WTC11 (cell line): ENCODE measurements at regions not wholly inside any gene's neighbourhood (a gene's known extent, or its start where the extent isn't known, plus 50 kb on each side); places are given as distances from the start of the nearest gene placed in this dataset.

Source experiments
- ATAC-seq: fragments of 200-7000 bp; cut with Tn5 transposase; 2 replicates; pipeline ENCODE4 v1.10.0; 2021; ENCODE audit warnings: mild to moderate bottlenecking, moderate library complexity
- CTCF ChIA-PET: fragments of 300-600 bp; sonication (Branson Sonifier 250); formaldehyde crosslinking; loops from one replicate; lab custom pipeline; 2021; ENCODE audit warnings: antibody characterized with exemption; lab: Charles Lee
- POLR2A ChIA-PET: fragments of 350-600 bp; sonication (Branson Sonifier 250); formaldehyde crosslinking; loops from one replicate; lab custom pipeline; 2021; ENCODE audit warnings: antibody characterized with exemption; lab: Charles Lee
- DNase-seq: peaks from one replicate; pipeline ENCODE4 v3.0.0; 2021; ENCODE audit warnings: low spot score
- H3K27ac Mint-ChIP-seq: 2 replicates; pipeline ENCODE4 v1.8.0; 2021; ENCODE audit warnings: mixed read lengths
- H3K27me3 Mint-ChIP-seq: 2 replicates; pipeline ENCODE4 v1.8.0; 2021; ENCODE audit warnings: low read depth, mild to moderate bottlenecking, moderate library complexity, mixed read lengths
- H3K36me3 Mint-ChIP-seq: 2 replicates; pipeline ENCODE4 v1.8.0; 2021; ENCODE audit warnings: mixed read lengths
- H3K4me1 Mint-ChIP-seq: 2 replicates; pipeline ENCODE4 v1.8.0; 2022; ENCODE audit warnings: mixed read lengths
- H3K4me3 Mint-ChIP-seq: 2 replicates; pipeline ENCODE4 v1.8.0; 2021; ENCODE audit warnings: mild to moderate bottlenecking, moderate library complexity, mixed read lengths
- H3K9me3 Mint-ChIP-seq: 2 replicates; pipeline ENCODE4 v1.8.0; 2021; ENCODE audit warnings: mixed read lengths
- ATF1 ChIP-seq: sonication (generic); formaldehyde crosslinking; IDR thresholded peaks from 2 replicates; pipeline ENCODE4 v1.8.1; 2023; ENCODE audit warnings: mild to moderate bottlenecking, moderate library complexity, missing genetic modification reagents
- ESRRA ChIP-seq: sonication (generic); formaldehyde crosslinking; IDR thresholded peaks from 2 replicates; pipeline ENCODE4 v1.8.1; 2022; ENCODE audit warnings: mild to moderate bottlenecking, missing genetic modification reagents, borderline replicate concordance
- GABPB1 ChIP-seq: sonication (generic); formaldehyde crosslinking; IDR thresholded peaks from 2 replicates; pipeline ENCODE4 v1.8.1; 2023; ENCODE audit warnings: mild to moderate bottlenecking, missing genetic modification reagents
- GRHL2 ChIP-seq: fragments of 250-450 bp; sonication (Bioruptor Pico); IDR thresholded peaks from 2 replicates; pipeline ENCODE4 v1.8.0; 2022; ENCODE audit warnings: mild to moderate bottlenecking, moderate library complexity; ENCODE audit not compliant: insufficient replicate concordance, severe bottlenecking
- NFATC4 ChIP-seq: fragments of 250-450 bp; sonication (Bioruptor Pico); IDR thresholded peaks from 2 replicates; pipeline ENCODE4 v1.9.0; 2021; ENCODE audit warnings: mild to moderate bottlenecking
- NR3C1 ChIP-seq: sonication (generic); formaldehyde crosslinking; conservative IDR thresholded peaks from 2 replicates; pipeline ENCODE4 v1.8.1; 2023; ENCODE audit warnings: low read depth, mild to moderate bottlenecking, missing genetic modification reagents
- RELA ChIP-seq: sonication (generic); formaldehyde crosslinking; IDR thresholded peaks from 2 replicates; pipeline ENCODE4 v1.8.1; 2022; ENCODE audit warnings: missing genetic modification reagents, mild to moderate bottlenecking, borderline replicate concordance
- SMAD4 ChIP-seq: sonication (generic); formaldehyde crosslinking; IDR thresholded peaks from 2 replicates; pipeline ENCODE4 v1.8.0; 2022; ENCODE audit warnings: mild to moderate bottlenecking, missing genetic modification reagents
- SP1 ChIP-seq: sonication (generic); formaldehyde crosslinking; conservative IDR thresholded peaks from 2 replicates; pipeline ENCODE4 v1.8.1; 2022; ENCODE audit warnings: missing genetic modification reagents
- TEAD4 ChIP-seq: sonication (generic); formaldehyde crosslinking; IDR thresholded peaks from 2 replicates; pipeline ENCODE4 v1.8.0; 2022; ENCODE audit warnings: mild to moderate bottlenecking, missing genetic modification reagents
- TP53 ChIP-seq: sonication (generic); formaldehyde crosslinking; IDR thresholded peaks from 2 replicates; pipeline ENCODE4 v1.8.1; 2023; ENCODE audit warnings: mild to moderate bottlenecking, missing genetic modification reagents
- ZBTB21 ChIP-seq: sonication (generic); formaldehyde crosslinking; IDR thresholded peaks from 2 replicates; pipeline ENCODE4 v1.8.1; 2023; ENCODE audit warnings: mild to moderate bottlenecking, missing genetic modification reagents, borderline replicate concordance
- ZNF232 ChIP-seq: sonication (generic); formaldehyde crosslinking; IDR thresholded peaks from 2 replicates; pipeline ENCODE4 v1.8.0; 2022; ENCODE audit warnings: mild to moderate bottlenecking, missing genetic modification reagents
- ZNF671 ChIP-seq: fragments of 250-450 bp; sonication (Bioruptor Pico); IDR thresholded peaks from 2 replicates; pipeline ENCODE4 v1.8.0; 2021; ENCODE audit warnings: mild to moderate bottlenecking
- TF ChIP-seq, protein P1 (sequence below): fragments of 250-450 bp; sonication (Bioruptor Pico); IDR thresholded peaks from 2 replicates; pipeline ENCODE4 v1.9.0; 2021; ENCODE audit warnings: mild to moderate bottlenecking
- TF ChIP-seq, protein P2 (sequence below): sonication (generic); formaldehyde crosslinking; IDR thresholded peaks from 2 replicates; pipeline ENCODE4 v1.8.0; 2022; ENCODE audit warnings: mild to moderate bottlenecking, missing genetic modification reagents
- TF ChIP-seq, protein P3 (sequence below): fragments of 250-450 bp; sonication (Bioruptor Pico); IDR thresholded peaks from 2 replicates; pipeline ENCODE4 v1.9.0; 2021; ENCODE audit warnings: mild to moderate bottlenecking, borderline replicate concordance
- TF ChIP-seq, protein P4 (sequence below): sonication (generic); formaldehyde crosslinking; IDR thresholded peaks from 2 replicates; pipeline ENCODE4 v1.8.0; 2022; ENCODE audit warnings: missing genetic modification reagents
- TF ChIP-seq, protein P5 (sequence below): sonication (generic); formaldehyde crosslinking; IDR thresholded peaks from 2 replicates; pipeline ENCODE4 v1.8.1; 2023; ENCODE audit warnings: mild to moderate bottlenecking, moderate library complexity, missing genetic modification reagents
- TF ChIP-seq, protein P6 (sequence below): sonication (generic); formaldehyde crosslinking; IDR thresholded peaks from 2 replicates; pipeline ENCODE4 v1.8.0; 2022; ENCODE audit warnings: mild to moderate bottlenecking, missing genetic modification reagents
- TF ChIP-seq, protein P7 (sequence below): fragments of 250-450 bp; sonication (Bioruptor Pico); IDR thresholded peaks from 2 replicates; pipeline ENCODE4 v2.1.2; 2022; ENCODE audit warnings: mild to moderate bottlenecking, moderate library complexity

DNA sequence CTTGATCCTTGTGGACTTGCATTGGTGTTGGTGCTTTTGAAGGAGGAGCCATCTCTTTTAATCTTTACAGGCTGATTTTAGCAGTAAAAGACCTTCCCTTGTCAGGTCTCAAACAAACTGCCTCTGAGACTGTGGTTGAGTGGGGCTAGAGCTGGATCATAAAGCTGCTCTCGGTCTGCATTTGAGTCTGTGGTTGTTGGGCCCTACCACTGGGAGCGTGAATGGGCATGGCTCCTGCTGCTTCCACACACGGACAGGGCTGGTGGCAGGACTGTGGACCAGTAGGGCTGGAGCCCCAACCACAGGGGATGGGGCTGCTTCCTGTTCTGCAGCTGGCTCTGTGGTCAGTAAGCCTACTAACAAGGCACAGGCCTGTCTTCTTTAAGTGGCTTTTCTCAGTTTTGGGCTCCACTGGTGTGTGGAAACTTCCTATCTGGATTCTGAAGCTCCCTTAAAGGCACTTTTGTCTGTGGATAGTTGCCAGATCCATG lies 130.6 kb downstream of the RBM46 start:
- peaks cover 5% of the 10 kb centered on the region for H3K9me3 Mint-ChIP-seq
- H3K27ac Mint-ChIP-seq = no peak overlapping the region
- H3K27me3 Mint-ChIP-seq = no peaks in the 10 kb centered on the region
- ChIA-PET POLR2A (interaction anchor here (0.6 kb wide), 1 partner anchor 13 kb away, joined by 3 read pairs; no protein-coding TSS in a partner anchor), CTCF (interaction anchor here (0.7 to 2.1 kb wide), 24 partner anchors 8 to 442 kb away, joined by 3 to 18 read pairs (median 6); partner anchors contain the start of genes LRAT and PLRG1)
- DNase-seq (no peak), ATAC-seq (no peak)
- no peaks in the 10 kb centered on the region for H3K36me3 Mint-ChIP-seq
- no peak overlapping the region for H3K4me3 Mint-ChIP-seq
- no peak for TF ChIP-seq ZNF232 (CRISPR knock-in tag)
- TF ChIP-seq, protein P1, sequence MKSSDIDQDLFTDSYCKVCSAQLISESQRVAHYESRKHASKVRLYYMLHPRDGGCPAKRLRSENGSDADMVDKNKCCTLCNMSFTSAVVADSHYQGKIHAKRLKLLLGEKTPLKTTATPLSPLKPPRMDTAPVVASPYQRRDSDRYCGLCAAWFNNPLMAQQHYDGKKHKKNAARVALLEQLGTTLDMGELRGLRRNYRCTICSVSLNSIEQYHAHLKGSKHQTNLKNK (CRISPR knock-in tag) = no peak
- no peak for TF ChIP-seq NR3C1 (CRISPR knock-in tag)
- no peak for TF ChIP-seq ATF1 (CRISPR knock-in tag)
- TF ChIP-seq SP1 (CRISPR knock-in tag) = no peak
- TF ChIP-seq ESRRA = no peak
- TF ChIP-seq GRHL2 (CRISPR knock-in tag) = no peak
- TF ChIP-seq, protein P2, sequence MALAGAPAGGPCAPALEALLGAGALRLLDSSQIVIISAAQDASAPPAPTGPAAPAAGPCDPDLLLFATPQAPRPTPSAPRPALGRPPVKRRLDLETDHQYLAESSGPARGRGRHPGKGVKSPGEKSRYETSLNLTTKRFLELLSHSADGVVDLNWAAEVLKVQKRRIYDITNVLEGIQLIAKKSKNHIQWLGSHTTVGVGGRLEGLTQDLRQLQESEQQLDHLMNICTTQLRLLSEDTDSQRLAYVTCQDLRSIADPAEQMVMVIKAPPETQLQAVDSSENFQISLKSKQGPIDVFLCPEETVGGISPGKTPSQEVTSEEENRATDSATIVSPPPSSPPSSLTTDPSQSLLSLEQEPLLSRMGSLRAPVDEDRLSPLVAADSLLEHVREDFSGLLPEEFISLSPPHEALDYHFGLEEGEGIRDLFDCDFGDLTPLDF (CRISPR knock-in tag) = no peak
- TF ChIP-seq, protein P3, sequence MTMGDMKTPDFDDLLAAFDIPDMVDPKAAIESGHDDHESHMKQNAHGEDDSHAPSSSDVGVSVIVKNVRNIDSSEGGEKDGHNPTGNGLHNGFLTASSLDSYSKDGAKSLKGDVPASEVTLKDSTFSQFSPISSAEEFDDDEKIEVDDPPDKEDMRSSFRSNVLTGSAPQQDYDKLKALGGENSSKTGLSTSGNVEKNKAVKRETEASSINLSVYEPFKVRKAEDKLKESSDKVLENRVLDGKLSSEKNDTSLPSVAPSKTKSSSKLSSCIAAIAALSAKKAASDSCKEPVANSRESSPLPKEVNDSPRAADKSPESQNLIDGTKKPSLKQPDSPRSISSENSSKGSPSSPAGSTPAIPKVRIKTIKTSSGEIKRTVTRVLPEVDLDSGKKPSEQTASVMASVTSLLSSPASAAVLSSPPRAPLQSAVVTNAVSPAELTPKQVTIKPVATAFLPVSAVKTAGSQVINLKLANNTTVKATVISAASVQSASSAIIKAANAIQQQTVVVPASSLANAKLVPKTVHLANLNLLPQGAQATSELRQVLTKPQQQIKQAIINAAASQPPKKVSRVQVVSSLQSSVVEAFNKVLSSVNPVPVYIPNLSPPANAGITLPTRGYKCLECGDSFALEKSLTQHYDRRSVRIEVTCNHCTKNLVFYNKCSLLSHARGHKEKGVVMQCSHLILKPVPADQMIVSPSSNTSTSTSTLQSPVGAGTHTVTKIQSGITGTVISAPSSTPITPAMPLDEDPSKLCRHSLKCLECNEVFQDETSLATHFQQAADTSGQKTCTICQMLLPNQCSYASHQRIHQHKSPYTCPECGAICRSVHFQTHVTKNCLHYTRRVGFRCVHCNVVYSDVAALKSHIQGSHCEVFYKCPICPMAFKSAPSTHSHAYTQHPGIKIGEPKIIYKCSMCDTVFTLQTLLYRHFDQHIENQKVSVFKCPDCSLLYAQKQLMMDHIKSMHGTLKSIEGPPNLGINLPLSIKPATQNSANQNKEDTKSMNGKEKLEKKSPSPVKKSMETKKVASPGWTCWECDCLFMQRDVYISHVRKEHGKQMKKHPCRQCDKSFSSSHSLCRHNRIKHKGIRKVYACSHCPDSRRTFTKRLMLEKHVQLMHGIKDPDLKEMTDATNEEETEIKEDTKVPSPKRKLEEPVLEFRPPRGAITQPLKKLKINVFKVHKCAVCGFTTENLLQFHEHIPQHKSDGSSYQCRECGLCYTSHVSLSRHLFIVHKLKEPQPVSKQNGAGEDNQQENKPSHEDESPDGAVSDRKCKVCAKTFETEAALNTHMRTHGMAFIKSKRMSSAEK (CRISPR knock-in tag) = no peak
- TF ChIP-seq TEAD4 = no peak
- TF ChIP-seq SMAD4 (CRISPR knock-in tag) = no peak
- TF ChIP-seq RELA = no peak
- TF ChIP-seq, protein P4, sequence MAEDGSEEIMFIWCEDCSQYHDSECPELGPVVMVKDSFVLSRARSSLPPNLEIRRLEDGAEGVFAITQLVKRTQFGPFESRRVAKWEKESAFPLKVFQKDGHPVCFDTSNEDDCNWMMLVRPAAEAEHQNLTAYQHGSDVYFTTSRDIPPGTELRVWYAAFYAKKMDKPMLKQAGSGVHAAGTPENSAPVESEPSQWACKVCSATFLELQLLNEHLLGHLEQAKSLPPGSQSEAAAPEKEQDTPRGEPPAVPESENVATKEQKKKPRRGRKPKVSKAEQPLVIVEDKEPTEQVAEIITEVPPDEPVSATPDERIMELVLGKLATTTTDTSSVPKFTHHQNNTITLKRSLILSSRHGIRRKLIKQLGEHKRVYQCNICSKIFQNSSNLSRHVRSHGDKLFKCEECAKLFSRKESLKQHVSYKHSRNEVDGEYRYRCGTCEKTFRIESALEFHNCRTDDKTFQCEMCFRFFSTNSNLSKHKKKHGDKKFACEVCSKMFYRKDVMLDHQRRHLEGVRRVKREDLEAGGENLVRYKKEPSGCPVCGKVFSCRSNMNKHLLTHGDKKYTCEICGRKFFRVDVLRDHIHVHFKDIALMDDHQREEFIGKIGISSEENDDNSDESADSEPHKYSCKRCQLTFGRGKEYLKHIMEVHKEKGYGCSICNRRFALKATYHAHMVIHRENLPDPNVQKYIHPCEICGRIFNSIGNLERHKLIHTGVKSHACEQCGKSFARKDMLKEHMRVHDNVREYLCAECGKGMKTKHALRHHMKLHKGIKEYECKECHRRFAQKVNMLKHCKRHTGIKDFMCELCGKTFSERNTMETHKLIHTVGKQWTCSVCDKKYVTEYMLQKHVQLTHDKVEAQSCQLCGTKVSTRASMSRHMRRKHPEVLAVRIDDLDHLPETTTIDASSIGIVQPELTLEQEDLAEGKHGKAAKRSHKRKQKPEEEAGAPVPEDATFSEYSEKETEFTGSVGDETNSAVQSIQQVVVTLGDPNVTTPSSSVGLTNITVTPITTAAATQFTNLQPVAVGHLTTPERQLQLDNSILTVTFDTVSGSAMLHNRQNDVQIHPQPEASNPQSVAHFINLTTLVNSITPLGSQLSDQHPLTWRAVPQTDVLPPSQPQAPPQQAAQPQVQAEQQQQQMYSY (CRISPR knock-in tag) = no peak
- peaks cover 43% of the 10 kb centered on the region for H3K4me1 Mint-ChIP-seq

DNA sequence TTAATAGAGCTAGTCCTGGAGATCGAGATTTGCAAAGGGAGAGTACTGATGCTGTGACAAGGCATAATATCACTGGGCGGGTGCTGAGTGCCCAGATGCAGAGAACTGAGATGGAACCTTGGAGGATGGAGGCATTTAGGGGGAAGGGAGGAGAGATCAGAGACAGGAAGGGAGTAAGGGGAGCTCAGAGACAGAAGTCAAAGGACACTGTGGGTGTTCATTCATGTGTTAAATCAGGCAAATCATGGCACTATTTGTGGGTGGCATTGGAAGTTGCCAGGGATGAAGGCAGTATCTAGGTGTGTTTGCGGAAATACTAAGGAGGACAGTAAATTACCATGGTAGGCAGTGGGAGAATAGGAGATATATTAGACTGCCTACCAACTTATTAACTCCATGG lies 135.0 kb downstream of the RBM46 start:
- Mint-ChIP-seq H3K27me3 (no peaks in the 10 kb centered on the region), H3K27ac (no peak overlapping the region; the same call in 1 of the 2 replicates), H3K4me1 (peaks cover 40% of the 10 kb centered on the region), H3K36me3 (no peaks in the 10 kb centered on the region), H3K4me3 (no peak overlapping the region), H3K9me3 (peaks cover 5% of the 10 kb centered on the region)
- DNase-seq (no peak), ATAC-seq (peak; percentile 89)
- POLR2A ChIA-PET = no interaction called here
- CTCF ChIA-PET = interaction anchor here (1.0 to 1.5 kb wide), 3 partner anchors 9 to 17 kb away, joined by 3 to 7 read pairs (median 3); no protein-coding TSS in a partner anchor
- TF ChIP-seq ESRRA (no peak), TP53 (no peak), GABPB1 (no peak), ZBTB21 (CRISPR knock-in tag) (no peak), NFATC4 (CRISPR knock-in tag) (no peak), SP1 (CRISPR knock-in tag) (no peak), ZNF671 (CRISPR knock-in tag) (no peak)
- TF ChIP-seq, protein P5, sequence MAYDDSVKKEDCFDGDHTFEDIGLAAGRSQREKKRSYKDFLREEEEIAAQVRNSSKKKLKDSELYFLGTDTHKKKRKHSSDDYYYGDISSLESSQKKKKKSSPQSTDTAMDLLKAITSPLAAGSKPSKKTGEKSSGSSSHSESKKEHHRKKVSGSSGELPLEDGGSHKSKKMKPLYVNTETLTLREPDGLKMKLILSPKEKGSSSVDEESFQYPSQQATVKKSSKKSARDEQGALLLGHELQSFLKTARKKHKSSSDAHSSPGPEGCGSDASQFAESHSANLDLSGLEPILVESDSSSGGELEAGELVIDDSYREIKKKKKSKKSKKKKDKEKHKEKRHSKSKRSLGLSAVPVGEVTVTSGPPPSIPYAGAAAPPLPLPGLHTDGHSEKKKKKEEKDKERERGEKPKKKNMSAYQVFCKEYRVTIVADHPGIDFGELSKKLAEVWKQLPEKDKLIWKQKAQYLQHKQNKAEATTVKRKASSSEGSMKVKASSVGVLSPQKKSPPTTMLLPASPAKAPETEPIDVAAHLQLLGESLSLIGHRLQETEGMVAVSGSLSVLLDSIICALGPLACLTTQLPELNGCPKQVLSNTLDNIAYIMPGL = no peak
- TF ChIP-seq, protein P6, sequence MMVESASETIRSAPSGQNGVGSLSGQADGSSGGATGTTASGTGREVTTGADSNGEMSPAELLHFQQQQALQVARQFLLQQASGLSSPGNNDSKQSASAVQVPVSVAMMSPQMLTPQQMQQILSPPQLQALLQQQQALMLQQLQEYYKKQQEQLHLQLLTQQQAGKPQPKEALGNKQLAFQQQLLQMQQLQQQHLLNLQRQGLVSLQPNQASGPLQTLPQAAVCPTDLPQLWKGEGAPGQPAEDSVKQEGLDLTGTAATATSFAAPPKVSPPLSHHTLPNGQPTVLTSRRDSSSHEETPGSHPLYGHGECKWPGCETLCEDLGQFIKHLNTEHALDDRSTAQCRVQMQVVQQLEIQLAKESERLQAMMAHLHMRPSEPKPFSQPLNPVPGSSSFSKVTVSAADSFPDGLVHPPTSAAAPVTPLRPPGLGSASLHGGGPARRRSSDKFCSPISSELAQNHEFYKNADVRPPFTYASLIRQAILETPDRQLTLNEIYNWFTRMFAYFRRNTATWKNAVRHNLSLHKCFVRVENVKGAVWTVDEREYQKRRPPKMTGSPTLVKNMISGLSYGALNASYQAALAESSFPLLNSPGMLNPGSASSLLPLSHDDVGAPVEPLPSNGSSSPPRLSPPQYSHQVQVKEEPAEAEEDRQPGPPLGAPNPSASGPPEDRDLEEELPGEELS (CRISPR knock-in tag) = 0 out of 2 replicates have a peak, but pooled peaks have one; percentile 42
- TF ChIP-seq, protein P7, sequence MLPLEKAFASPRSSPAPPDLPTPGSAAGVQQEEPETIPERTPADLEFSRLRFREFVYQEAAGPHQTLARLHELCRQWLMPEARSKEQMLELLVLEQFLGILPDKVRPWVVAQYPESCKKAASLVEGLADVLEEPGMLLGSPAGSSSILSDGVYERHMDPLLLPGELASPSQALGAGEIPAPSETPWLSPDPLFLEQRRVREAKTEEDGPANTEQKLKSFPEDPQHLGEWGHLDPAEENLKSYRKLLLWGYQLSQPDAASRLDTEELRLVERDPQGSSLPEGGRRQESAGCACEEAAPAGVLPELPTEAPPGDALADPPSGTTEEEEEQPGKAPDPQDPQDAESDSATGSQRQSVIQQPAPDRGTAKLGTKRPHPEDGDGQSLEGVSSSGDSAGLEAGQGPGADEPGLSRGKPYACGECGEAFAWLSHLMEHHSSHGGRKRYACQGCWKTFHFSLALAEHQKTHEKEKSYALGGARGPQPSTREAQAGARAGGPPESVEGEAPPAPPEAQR (CRISPR knock-in tag) = peak; percentile 83
